Panc1 (cell line): ENCODE measurements at regions not wholly inside any gene's neighbourhood (a gene's known extent, or its start where the extent isn't known, plus 50 kb on each side); places are given as distances from the start of the nearest gene placed in this dataset.

Experiments
- ATAC-seq: fragments of 200-7000 bp; cut with Tn5 transposase; 2 replicates; pipeline ENCODE4 v1.9.1; 2020; ENCODE audit warnings: mild to moderate bottlenecking, moderate library complexity
- BruUV-seq: library from RNA; stranded (reverse); fragments of 400-500 nt; replicated peaks from 2 replicates; lab custom pipeline; 2021; lab: Mats Ljungman, UMichigan
- CTCF ChIA-PET: fragments of 300-600 bp; sonication (Branson Sonifier 250); formaldehyde crosslinking; loops from one replicate; lab custom pipeline; 2022; ENCODE audit warnings: antibody characterized with exemption; lab: Charles Lee
- POLR2A ChIA-PET: fragments of 300-600 bp; sonication (Branson Sonifier 250); formaldehyde crosslinking; loops from one replicate; lab custom pipeline; 2022; ENCODE audit warnings: antibody characterized with exemption; lab: Charles Lee
- DNase-seq: peaks from one replicate; pipeline ENCODE4 v3.0.0-alpha.2; 2010; ENCODE audit warnings: low read depth, low spot score
- H3K27ac ChIP-seq: 2 replicates; pipeline ENCODE4 v1.5.1; 2011; ENCODE audit warnings: mild to moderate bottlenecking, low read length, inconsistent platforms
- H3K27me3 ChIP-seq: fragments of 200-500 bp; sonication (Bioruptor generic); 2 replicates; pipeline ENCODE4 v1.6.0; 2014; ENCODE audit warnings: low read length, inconsistent platforms; ENCODE audit not compliant: control insufficient read depth, insufficient read depth
- H3K36me3 ChIP-seq: fragments of 200-500 bp; sonication (Bioruptor generic); 2 replicates; pipeline ENCODE4 v1.5.1; 2014; ENCODE audit warnings: inconsistent platforms, mild to moderate bottlenecking, low read length, moderate library complexity; ENCODE audit not compliant: control insufficient read depth, insufficient read depth
- H3K4me1 ChIP-seq: 2 replicates; pipeline ENCODE4 v1.5.1; 2011; ENCODE audit warnings: inconsistent platforms, mild to moderate bottlenecking, low read length, moderate library complexity; ENCODE audit not compliant: control insufficient read depth, insufficient read depth
- H3K4me3 ChIP-seq, 2 experiments: 2 replicates each; pipeline ENCODE4 v1.5.1; 2011 to 2012; ENCODE audit warnings: low read depth in 2 of 2, low read length in 2 of 2, mild to moderate bottlenecking in 2 of 2, inconsistent platforms in 1 of 2, moderate library complexity in 1 of 2
- H3K9me3 ChIP-seq: fragments of 200-500 bp; sonication (Bioruptor generic); 2 replicates; pipeline ENCODE4 v1.5.1; 2014; ENCODE audit warnings: low read depth, mild to moderate bottlenecking, inconsistent platforms, low read length, moderate library complexity; ENCODE audit not compliant: control insufficient read depth, insufficient read depth
- POLR2AphosphoS5 ChIP-seq: IDR thresholded peaks from 2 replicates; pipeline ENCODE4 v1.6.1; 2012; ENCODE audit warnings: mild to moderate bottlenecking, low read depth, low read length, moderate library complexity
- SIN3A ChIP-seq: IDR thresholded peaks from 2 replicates; pipeline ENCODE4 v1.6.1; 2012; ENCODE audit warnings: low read depth, mild to moderate bottlenecking, low read length, moderate library complexity, borderline replicate concordance; ENCODE audit not compliant: insufficient read depth
- TCF7L2 ChIP-seq: IDR thresholded peaks from 2 replicates; pipeline ENCODE4 v1.6.1; 2011; ENCODE audit warnings: mild to moderate bottlenecking, low read depth, low read length, inconsistent platforms
- in situ Hi-C: cut with HindIII; loops from 2 replicates; pipeline ENCODE4 v1.10.0; 2016; ENCODE audit warnings: low sequenced_read_pairs, low pct_unique_long_range_greater_than_20kb
- intact Hi-C: fragments of 100-400 bp; cut with micrococcal nuclease; formaldehyde crosslinking; loops from one replicate; pipeline ENCODE4 v1.10.0; 2022; ENCODE audit not compliant: unreplicated experiment
- TF ChIP-seq, protein P1 (sequence below), 2 experiments: IDR thresholded peaks; 2 replicates each; pipeline ENCODE4 v1.6.1; 2011 to 2012; ENCODE audit warnings: low read depth in 2 of 2, control low read depth in 1 of 2, low read length in 1 of 2, mild to moderate bottlenecking in 1 of 2, moderate library complexity in 1 of 2; ENCODE audit not compliant: insufficient read depth in 1 of 2
- TF ChIP-seq, protein P2 (sequence below): fragments of 450-650 bp; IDR thresholded peaks from 2 replicates; pipeline ENCODE4 v1.5.1; 2017; ENCODE audit warnings: mild to moderate bottlenecking

- Histone ChIP-seq H3K4me3 (no peak overlapping the region), H3K27me3 (peaks cover 6% of the 10 kb centered on the region), H3K36me3 (no peaks in the 10 kb centered on the region), H3K4me1 (peaks cover 6% of the 10 kb centered on the region; the same call in 1 of the 2 replicates), H3K27ac (no peak overlapping the region), H3K9me3 (no peaks in the 10 kb centered on the region; the same call in 1 of the 2 replicates)
- no peak for DNase-seq
- no TSS peak for BruUV-seq
- ChIA-PET POLR2A (no interaction called here), CTCF (no interaction called here)
- ATAC-seq, result peak; percentile 35; the same call in 1 of the 2 replicates
- intact Hi-C loops, result no loop called here
- in situ Hi-C loops, result no loop called here
- TF ChIP-seq, protein P1, sequence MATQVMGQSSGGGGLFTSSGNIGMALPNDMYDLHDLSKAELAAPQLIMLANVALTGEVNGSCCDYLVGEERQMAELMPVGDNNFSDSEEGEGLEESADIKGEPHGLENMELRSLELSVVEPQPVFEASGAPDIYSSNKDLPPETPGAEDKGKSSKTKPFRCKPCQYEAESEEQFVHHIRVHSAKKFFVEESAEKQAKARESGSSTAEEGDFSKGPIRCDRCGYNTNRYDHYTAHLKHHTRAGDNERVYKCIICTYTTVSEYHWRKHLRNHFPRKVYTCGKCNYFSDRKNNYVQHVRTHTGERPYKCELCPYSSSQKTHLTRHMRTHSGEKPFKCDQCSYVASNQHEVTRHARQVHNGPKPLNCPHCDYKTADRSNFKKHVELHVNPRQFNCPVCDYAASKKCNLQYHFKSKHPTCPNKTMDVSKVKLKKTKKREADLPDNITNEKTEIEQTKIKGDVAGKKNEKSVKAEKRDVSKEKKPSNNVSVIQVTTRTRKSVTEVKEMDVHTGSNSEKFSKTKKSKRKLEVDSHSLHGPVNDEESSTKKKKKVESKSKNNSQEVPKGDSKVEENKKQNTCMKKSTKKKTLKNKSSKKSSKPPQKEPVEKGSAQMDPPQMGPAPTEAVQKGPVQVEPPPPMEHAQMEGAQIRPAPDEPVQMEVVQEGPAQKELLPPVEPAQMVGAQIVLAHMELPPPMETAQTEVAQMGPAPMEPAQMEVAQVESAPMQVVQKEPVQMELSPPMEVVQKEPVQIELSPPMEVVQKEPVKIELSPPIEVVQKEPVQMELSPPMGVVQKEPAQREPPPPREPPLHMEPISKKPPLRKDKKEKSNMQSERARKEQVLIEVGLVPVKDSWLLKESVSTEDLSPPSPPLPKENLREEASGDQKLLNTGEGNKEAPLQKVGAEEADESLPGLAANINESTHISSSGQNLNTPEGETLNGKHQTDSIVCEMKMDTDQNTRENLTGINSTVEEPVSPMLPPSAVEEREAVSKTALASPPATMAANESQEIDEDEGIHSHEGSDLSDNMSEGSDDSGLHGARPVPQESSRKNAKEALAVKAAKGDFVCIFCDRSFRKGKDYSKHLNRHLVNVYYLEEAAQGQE (IDR thresholded peaks at IDR 0.05; ENCODE audit: insufficient read depth in 1 of 2, low read depth in 2 of 2, low read length in 1 of 2), result no peak
- TF ChIP-seq, protein P2, sequence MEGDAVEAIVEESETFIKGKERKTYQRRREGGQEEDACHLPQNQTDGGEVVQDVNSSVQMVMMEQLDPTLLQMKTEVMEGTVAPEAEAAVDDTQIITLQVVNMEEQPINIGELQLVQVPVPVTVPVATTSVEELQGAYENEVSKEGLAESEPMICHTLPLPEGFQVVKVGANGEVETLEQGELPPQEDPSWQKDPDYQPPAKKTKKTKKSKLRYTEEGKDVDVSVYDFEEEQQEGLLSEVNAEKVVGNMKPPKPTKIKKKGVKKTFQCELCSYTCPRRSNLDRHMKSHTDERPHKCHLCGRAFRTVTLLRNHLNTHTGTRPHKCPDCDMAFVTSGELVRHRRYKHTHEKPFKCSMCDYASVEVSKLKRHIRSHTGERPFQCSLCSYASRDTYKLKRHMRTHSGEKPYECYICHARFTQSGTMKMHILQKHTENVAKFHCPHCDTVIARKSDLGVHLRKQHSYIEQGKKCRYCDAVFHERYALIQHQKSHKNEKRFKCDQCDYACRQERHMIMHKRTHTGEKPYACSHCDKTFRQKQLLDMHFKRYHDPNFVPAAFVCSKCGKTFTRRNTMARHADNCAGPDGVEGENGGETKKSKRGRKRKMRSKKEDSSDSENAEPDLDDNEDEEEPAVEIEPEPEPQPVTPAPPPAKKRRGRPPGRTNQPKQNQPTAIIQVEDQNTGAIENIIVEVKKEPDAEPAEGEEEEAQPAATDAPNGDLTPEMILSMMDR, result no peak
- TF ChIP-seq POLR2AphosphoS5 (no peak), TCF7L2 (no peak), SIN3A (no peak)
Measured at GRCh38 chr10:78541481-78542140, 507.9 kb downstream of the RPS24 start.

- POLR2A ChIA-PET, result no interaction called here
- Histone ChIP-seq H3K36me3 (no peaks in the 10 kb centered on the region), H3K4me3 (no peak overlapping the region), H3K27ac (no peak overlapping the region), H3K27me3 (peaks cover 10% of the 10 kb centered on the region), H3K9me3 (no peaks in the 10 kb centered on the region; the same call in 1 of the 2 replicates), H3K4me1 (peaks cover 6% of the 10 kb centered on the region; the same call in 1 of the 2 replicates)
- ATAC-seq, result no peak
- no peak for DNase-seq
- in situ Hi-C loops (no loop called here), intact Hi-C loops (no loop called here)
- CTCF ChIA-PET, result no interaction called here
- no peak for TF ChIP-seq TCF7L2
- no peak for TF ChIP-seq SIN3A
- no peak for TF ChIP-seq POLR2AphosphoS5
- TF ChIP-seq, protein P2, result no peak
- TF ChIP-seq, protein P1 (IDR thresholded peaks at IDR 0.05; ENCODE audit: insufficient read depth in 1 of 2, low read depth in 2 of 2, low read length in 1 of 2), result no peak
- no TSS peak for BruUV-seq
Measured at GRCh38 chr10:78542141-78542489, 508.5 kb downstream of the RPS24 start.
